CD4-positive, alpha-beta memory T cell (primary cell): ENCODE measurements at regions not wholly inside any gene's neighbourhood (a gene's known extent, or its start where the extent isn't known, plus 50 kb on each side); places are given as distances from the start of the nearest gene placed in this dataset.

Source experiments
- CTCF ChIA-PET: fragments of 350-600 bp; sonication (Branson Sonifier 250); formaldehyde crosslinking; loops from one replicate; lab custom pipeline; 2021; ENCODE audit warnings: inconsistent platforms; ENCODE audit not compliant: partially characterized antibody; lab: Charles Lee
- POLR2A ChIA-PET: fragments of 350-600 bp; sonication (Branson Sonifier 250); formaldehyde crosslinking; loops from one replicate; lab custom pipeline; 2021; ENCODE audit not compliant: partially characterized antibody; lab: Charles Lee
- DNase-seq, 5 donors: peaks; one replicate each; pipeline versions ENCODE4 v3.0.0 to v3.0.0-alpha.2; 2020 to 2022; ENCODE audit warnings: mixed read lengths in 1 of 5
- H3K27ac ChIP-seq: one replicate; pipeline ENCODE4 v1.7.0; 2013; ENCODE audit warnings: low read depth, low read length
- H3K27me3 ChIP-seq: 2 replicates; pipeline ENCODE4 v1.7.0; 2013; ENCODE audit warnings: mild to moderate bottlenecking, low read length, moderate library complexity; ENCODE audit not compliant: insufficient read depth
- H3K36me3 ChIP-seq: 2 replicates; pipeline ENCODE4 v1.7.0; 2013; ENCODE audit warnings: mild to moderate bottlenecking, low read length, moderate library complexity; ENCODE audit not compliant: insufficient read depth
- H3K4me1 ChIP-seq: 2 replicates; pipeline ENCODE4 v1.7.0; 2013; ENCODE audit warnings: mild to moderate bottlenecking, low read length, moderate library complexity; ENCODE audit not compliant: insufficient read depth
- H3K4me3 ChIP-seq, 2 donors: one replicate each; pipeline ENCODE4 v1.7.0; 2013; ENCODE audit warnings: low read length in 2 of 2, mild to moderate bottlenecking in 1 of 2
- H3K9me3 ChIP-seq, 2 donors: one replicate each; pipeline ENCODE4 v1.7.0; 2013; ENCODE audit warnings: low read length in 2 of 2, control low read depth in 1 of 2; ENCODE audit not compliant: control insufficient read depth in 1 of 2
- H3K27ac Mint-ChIP-seq, 7 donors: one replicate each; pipeline ENCODE4 v1.8.0; 2020 to 2021; ENCODE audit warnings: mixed read lengths in 7 of 7, mild to moderate bottlenecking in 6 of 7, inconsistent platforms in 3 of 7, moderate library complexity in 3 of 7
- H3K27me3 Mint-ChIP-seq, 2 donors: one replicate each; pipeline ENCODE4 v1.8.0; 2020 to 2021; ENCODE audit warnings: mixed read lengths in 2 of 2
- H3K36me3 Mint-ChIP-seq, 2 donors: one replicate each; pipeline ENCODE4 v1.8.0; 2020 to 2021; ENCODE audit warnings: mixed read lengths in 2 of 2, inconsistent platforms in 1 of 2, mild to moderate bottlenecking in 1 of 2
- H3K4me1 Mint-ChIP-seq, 4 donors: one replicate each; pipeline ENCODE4 v1.8.0; 2020 to 2021; ENCODE audit warnings: mixed read lengths in 4 of 4, mild to moderate bottlenecking in 1 of 4
- H3K4me3 Mint-ChIP-seq, 8 donors: one replicate each; pipeline ENCODE4 v1.8.0; 2020 to 2021; ENCODE audit warnings: mixed read lengths in 8 of 8, mild to moderate bottlenecking in 7 of 8, moderate library complexity in 6 of 8, inconsistent platforms in 3 of 8
- H3K9me3 Mint-ChIP-seq, 8 donors: one replicate each; pipeline ENCODE4 v1.8.0; 2020 to 2021; ENCODE audit warnings: mixed read lengths in 8 of 8, mild to moderate bottlenecking in 5 of 8, inconsistent platforms in 3 of 8, moderate library complexity in 1 of 8
- intact Hi-C: fragments of 100-400 bp; cut with micrococcal nuclease; formaldehyde crosslinking; loops from one replicate; pipeline ENCODE4 v1.15.1; 2023

- Mint-ChIP-seq H3K9me3 (peaks cover 0 to 8% (median under 1%) of the 10 kb centered on the region in 8 donors), H3K27ac (no peak overlapping the region), H3K4me1 (no peaks in the 10 kb centered on the region), H3K27me3 (no peaks in the 10 kb centered on the region), H3K36me3 (no peaks in the 10 kb centered on the region), H3K4me3 (no peak overlapping the region)
- Histone ChIP-seq H3K4me3 (no peak overlapping the region), H3K4me1 (no peaks in the 10 kb centered on the region), H3K36me3 (no peaks in the 10 kb centered on the region), H3K27ac (no peak overlapping the region), H3K27me3 (no peaks in the 10 kb centered on the region), H3K9me3 (no peaks in the 10 kb centered on the region)
- intact Hi-C loops, result no loop called here
- POLR2A ChIA-PET, result no interaction called here
- CTCF ChIA-PET, result no interaction called here
- no peak for DNase-seq
These were observed 399.8 kb downstream of the HTR7 start for GRCh38 chr10:90458054-90458453.

GRCh38 chr10:90458571-90458970 is 399.3 kb downstream of the HTR7 start:
- intact Hi-C loops, result no loop called here
- Mint-ChIP-seq H3K27me3 (no peaks in the 10 kb centered on the region), H3K4me3 (no peak overlapping the region), H3K9me3 (peaks cover 0 to 5% (median under 1%) of the 10 kb centered on the region in 8 donors), H3K36me3 (no peaks in the 10 kb centered on the region), H3K4me1 (no peaks in the 10 kb centered on the region), H3K27ac (no peak overlapping the region)
- no peaks in the 10 kb centered on the region for H3K4me1 ChIP-seq
- no peaks in the 10 kb centered on the region for H3K27me3 ChIP-seq
- DNase-seq, result no peak
- no peaks in the 10 kb centered on the region for H3K9me3 ChIP-seq
- ChIA-PET POLR2A (no interaction called here), CTCF (no interaction called here)
- H3K36me3 ChIP-seq, result no peaks in the 10 kb centered on the region
- no peak overlapping the region for H3K4me3 ChIP-seq
- no peak overlapping the region for H3K27ac ChIP-seq

DNA sequence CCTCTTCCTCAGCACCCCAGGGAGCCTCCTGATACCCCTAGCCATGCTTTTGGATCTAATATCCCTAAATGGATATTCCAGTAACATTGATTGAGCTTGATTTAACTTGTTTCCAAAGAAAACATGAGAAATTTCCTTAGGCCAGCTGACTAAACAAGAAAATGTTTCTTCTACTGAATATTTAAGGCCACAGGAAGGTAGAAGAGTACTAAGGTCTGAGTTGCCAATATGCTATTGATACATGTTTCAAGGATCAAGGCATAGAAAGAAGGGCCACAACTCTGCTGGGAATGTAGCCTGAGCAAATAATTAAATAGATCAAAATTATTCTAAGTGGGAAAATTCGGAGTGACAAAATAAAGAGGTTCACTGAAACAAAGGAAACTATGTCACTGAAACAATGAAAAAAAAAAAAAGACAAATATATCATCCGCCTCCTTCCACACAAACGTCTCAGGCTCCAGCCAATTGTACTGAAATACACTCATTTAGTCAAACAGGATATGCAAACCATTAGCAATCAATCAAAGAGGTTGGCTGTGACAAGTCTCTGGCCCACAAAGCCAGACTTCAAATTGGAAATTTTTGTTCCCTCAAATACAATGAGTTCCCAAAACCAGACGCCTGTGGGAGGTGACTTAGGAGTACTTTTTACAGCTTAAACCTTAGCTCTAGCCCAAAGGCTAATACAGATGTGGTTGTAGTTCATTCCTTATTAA is 396.2 kb downstream of the HTR7 start:
- Histone ChIP-seq H3K4me3 (no peak overlapping the region), H3K36me3 (no peaks in the 10 kb centered on the region), H3K4me1 (no peaks in the 10 kb centered on the region), H3K27ac (no peak overlapping the region), H3K9me3 (no peaks in the 10 kb centered on the region), H3K27me3 (no peaks in the 10 kb centered on the region)
- Mint-ChIP-seq H3K9me3 (no peaks in the 10 kb centered on the region), H3K27ac (no peak overlapping the region), H3K4me3 (no peak overlapping the region), H3K36me3 (no peaks in the 10 kb centered on the region), H3K4me1 (no peaks in the 10 kb centered on the region), H3K27me3 (no peaks in the 10 kb centered on the region)
- ChIA-PET CTCF (no interaction called here), POLR2A (no interaction called here)
- no peak for DNase-seq
- intact Hi-C loops, result no loop called here

- DNase-seq, result no peak
- Histone ChIP-seq H3K9me3 (no peaks in the 10 kb centered on the region), H3K27me3 (no peaks in the 10 kb centered on the region), H3K36me3 (no peaks in the 10 kb centered on the region), H3K27ac (no peak overlapping the region), H3K4me1 (no peaks in the 10 kb centered on the region), H3K4me3 (no peak overlapping the region)
- no peaks in the 10 kb centered on the region for H3K27me3 Mint-ChIP-seq
- ChIA-PET POLR2A (no interaction called here), CTCF (no interaction called here)
- H3K4me3 Mint-ChIP-seq, result no peak overlapping the region
- H3K36me3 Mint-ChIP-seq, result no peaks in the 10 kb centered on the region
- H3K27ac Mint-ChIP-seq, result no peak overlapping the region
- intact Hi-C loops, result no loop called here
- no peaks in the 10 kb centered on the region for H3K9me3 Mint-ChIP-seq
- no peaks in the 10 kb centered on the region for H3K4me1 Mint-ChIP-seq
These were observed 394.9 kb downstream of the HTR7 start for GRCh38 chr10:90462749-90463470.

DNA sequence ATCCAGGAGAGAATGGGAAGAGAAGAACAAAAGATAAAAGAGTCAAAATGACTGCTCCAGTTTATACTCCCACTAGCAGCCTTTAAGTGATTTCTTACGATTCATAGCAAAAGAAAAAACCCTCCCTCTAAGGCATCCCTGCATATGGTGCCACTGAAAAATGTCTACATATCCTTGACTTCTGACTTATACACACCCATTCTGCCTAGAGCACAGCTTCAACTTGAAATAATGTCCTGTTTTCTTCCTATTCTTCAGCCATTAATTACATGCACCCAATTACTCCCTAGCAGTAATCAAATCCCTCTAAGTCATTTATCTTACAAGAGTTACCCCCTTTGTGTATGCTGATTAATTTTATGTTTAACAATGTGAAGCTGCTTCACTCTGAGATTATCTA is 393.5 kb downstream of the HTR7 start:
- Mint-ChIP-seq H3K36me3 (no peaks in the 10 kb centered on the region), H3K27ac (no peak overlapping the region), H3K4me3 (no peak overlapping the region), H3K9me3 (peaks cover 0 to 4% (median 0%) of the 10 kb centered on the region in 8 donors), H3K4me1 (no peaks in the 10 kb centered on the region), H3K27me3 (no peaks in the 10 kb centered on the region)
- Histone ChIP-seq H3K27me3 (no peaks in the 10 kb centered on the region), H3K27ac (no peak overlapping the region), H3K4me1 (no peaks in the 10 kb centered on the region), H3K4me3 (no peak overlapping the region), H3K36me3 (no peaks in the 10 kb centered on the region), H3K9me3 (no peaks in the 10 kb centered on the region)
- ChIA-PET POLR2A (no interaction called here), CTCF (no interaction called here)
- intact Hi-C loops, result no loop called here
- DNase-seq, result no peak

DNA sequence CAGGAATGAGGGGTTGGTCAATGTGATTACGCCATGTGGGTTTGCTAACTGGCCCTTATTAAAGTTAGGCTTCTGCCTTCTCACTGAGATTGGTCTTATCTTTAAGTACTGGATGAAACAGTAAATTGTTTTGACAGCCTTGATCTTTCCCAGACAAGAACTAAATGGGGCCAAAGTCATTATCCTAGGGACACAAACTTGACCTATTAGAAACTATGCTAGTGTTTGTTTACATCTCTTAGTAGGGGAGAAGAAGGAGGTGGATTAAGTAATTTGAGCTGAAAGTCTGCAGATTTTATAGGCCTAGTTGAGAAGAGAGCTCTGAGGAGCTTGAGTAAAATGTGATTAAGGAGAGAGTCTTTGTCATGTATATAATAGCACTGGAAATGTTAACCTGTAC is 386.9 kb downstream of the HTR7 start:
- no peak overlapping the region for H3K27ac Mint-ChIP-seq
- H3K36me3 ChIP-seq, result no peaks in the 10 kb centered on the region
- H3K9me3 Mint-ChIP-seq, result peaks cover 0 to 6% (median 2%) of the 10 kb centered on the region in 8 donors
- H3K36me3 Mint-ChIP-seq, result no peaks in the 10 kb centered on the region
- intact Hi-C loops, result no loop called here
- no peak overlapping the region for H3K27ac ChIP-seq
- no peak overlapping the region for H3K4me3 ChIP-seq
- no peaks in the 10 kb centered on the region for H3K4me1 Mint-ChIP-seq
- POLR2A ChIA-PET, result no interaction called here
- no peaks in the 10 kb centered on the region for H3K4me1 ChIP-seq
- no peaks in the 10 kb centered on the region for H3K9me3 ChIP-seq
- CTCF ChIA-PET, result no interaction called here
- DNase-seq, result no peak
- H3K4me3 Mint-ChIP-seq, result no peak overlapping the region
- H3K27me3 ChIP-seq, result no peaks in the 10 kb centered on the region
- H3K27me3 Mint-ChIP-seq, result no peaks in the 10 kb centered on the region

- CTCF ChIA-PET, result no interaction called here
- no peaks in the 10 kb centered on the region for H3K27me3 Mint-ChIP-seq
- no peaks in the 10 kb centered on the region for H3K36me3 ChIP-seq
These were observed 377.4 kb downstream of the HTR7 start for GRCh38 chr10:90480466-90480865.

More at GRCh38 chr10:90480466-90480865, 377.4 kb downstream of the HTR7 start:
- POLR2A ChIA-PET, result no interaction called here
- Mint-ChIP-seq H3K36me3 (no peaks in the 10 kb centered on the region), H3K4me1 (no peaks in the 10 kb centered on the region), H3K27ac (no peak overlapping the region), H3K9me3 (peaks cover 0 to 8% (median under 1%) of the 10 kb centered on the region in 8 donors), H3K4me3 (no peak overlapping the region)
- DNase-seq, result no peak
- intact Hi-C loops, result no loop called here
- Histone ChIP-seq H3K9me3 (no peaks in the 10 kb centered on the region), H3K4me1 (no peaks in the 10 kb centered on the region), H3K27ac (no peak overlapping the region), H3K4me3 (no peak overlapping the region), H3K27me3 (no peaks in the 10 kb centered on the region)
